Activated CD8-positive, alpha-beta memory T cell treated with anti-CD3 and anti-CD28 coated beads for 24 hours (primary cell): ENCODE measurements at regions not wholly inside any gene's neighbourhood (a gene's known extent, or its start where the extent isn't known, plus 50 kb on each side); places are given as distances from the start of the nearest gene placed in this dataset.
A peak's percentile ranks its signal among the peaks of the same experiment; 100 is the strongest.

Experiments
- DNase-seq: peaks from one replicate; pipeline ENCODE4 v3.0.0-alpha.2; 2020

- DNase-seq, result no peak
Measured at GRCh38 chr2:147097747-147098146, 747.1 kb upstream of the ACVR2A start.

- no peak for DNase-seq
Measured at GRCh38 chr2:147096671-147097070, 748.2 kb upstream of the ACVR2A start.

GRCh38 chr2:147095376-147095775 lies 749.5 kb upstream of the ACVR2A start:
- DNase-seq, result no peak

- no peak for DNase-seq
Measured at GRCh38 chr2:147094077-147094476, 750.8 kb upstream of the ACVR2A start.

DNA sequence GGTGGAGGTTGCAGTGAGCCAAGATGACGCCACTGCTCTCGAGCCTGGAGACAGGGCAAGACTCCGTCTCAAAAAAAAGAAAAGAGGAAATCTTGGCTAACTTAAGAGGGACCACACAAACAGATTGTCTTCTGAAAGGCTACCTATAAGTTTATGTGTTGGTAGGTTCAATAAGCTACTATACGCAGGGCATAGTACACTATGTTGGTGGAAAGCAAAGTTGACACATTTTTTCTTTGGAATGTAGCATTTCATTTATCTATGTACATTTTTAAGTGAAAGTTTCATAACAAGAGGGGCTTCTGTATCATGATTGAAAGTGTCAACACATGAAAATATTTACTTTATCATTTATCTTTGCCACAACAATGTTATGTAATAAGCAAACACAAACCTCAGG lies 752.6 kb upstream of the ACVR2A start:
- DNase-seq, result no peak

DNA sequence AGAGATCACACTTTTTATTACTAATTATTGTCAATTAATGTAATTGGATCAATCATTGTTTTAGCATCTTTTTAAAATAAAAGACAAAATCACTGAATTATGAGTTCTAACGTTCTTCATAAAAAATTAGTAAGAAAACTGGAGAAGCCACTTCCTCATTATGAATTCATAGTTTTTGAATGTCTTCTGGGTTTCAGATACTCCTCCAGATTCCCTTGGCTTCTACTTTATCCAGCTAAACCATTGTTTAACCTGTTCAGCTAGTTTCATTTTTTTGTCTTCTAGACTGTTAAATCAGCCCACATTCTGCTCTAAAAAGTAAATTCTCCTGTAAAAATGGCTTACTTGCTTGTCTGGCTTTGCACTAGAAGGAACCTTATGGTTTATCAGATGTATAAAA lies 753.4 kb upstream of the ACVR2A start:
- no peak for DNase-seq

DNA sequence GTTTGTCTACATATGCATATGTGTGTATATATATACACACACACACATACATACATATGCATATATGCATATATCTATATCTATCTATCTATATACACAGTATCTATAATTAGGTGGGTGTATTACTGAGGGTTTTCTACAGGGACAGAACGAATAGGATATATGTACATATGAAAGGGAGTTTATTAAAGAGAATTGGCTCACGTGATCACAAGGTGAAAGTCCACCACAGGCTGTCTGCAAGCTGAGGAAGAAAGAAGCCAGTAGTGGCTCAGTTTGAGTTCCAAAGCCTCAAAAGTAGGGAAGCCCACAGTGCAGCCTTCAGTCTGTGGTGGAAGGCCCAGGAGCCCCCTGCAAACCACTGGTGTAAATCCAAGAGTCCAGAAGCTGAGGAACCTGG lies 756.0 kb upstream of the ACVR2A start:
- DNase-seq, result no peak

DNA sequence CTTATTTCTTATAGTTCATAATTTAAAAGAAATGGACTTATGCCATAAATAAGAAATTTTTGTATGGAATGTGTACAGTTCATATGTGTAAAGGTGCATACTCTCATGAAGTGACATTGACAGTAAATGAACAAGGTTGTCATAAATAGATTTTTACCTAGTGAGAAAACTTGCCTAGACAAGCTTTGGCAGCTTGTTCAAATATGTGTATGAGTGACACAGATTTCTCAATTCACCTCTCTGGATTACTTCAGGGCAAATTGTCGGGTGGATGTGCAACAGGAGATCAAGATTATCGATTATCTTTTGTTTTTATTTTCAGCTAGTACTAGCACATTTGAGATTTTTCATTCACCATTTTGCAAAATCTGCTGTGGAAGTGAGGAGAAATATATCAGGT lies 758.1 kb upstream of the ACVR2A start:
- no peak for DNase-seq

DNA sequence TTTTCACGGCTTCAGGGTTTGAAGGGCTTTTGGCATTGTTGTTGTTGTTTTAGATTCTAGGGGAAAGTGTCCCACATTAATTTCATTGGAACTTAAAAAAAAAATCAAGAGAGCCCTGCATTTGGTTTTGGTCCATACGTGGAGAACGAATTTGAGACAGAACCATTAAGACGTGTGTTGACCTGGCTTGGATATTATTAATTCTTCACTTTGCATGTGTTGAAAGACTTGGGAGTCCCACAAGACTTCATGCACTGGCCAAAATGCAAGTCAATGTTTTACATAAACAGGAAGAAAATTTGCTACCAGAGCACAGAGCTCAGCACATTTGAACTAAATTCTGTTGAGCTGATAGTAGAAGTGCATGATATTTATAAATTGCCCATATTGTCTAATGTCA lies 761.2 kb upstream of the ACVR2A start:
- DNase-seq, result no peak

DNA sequence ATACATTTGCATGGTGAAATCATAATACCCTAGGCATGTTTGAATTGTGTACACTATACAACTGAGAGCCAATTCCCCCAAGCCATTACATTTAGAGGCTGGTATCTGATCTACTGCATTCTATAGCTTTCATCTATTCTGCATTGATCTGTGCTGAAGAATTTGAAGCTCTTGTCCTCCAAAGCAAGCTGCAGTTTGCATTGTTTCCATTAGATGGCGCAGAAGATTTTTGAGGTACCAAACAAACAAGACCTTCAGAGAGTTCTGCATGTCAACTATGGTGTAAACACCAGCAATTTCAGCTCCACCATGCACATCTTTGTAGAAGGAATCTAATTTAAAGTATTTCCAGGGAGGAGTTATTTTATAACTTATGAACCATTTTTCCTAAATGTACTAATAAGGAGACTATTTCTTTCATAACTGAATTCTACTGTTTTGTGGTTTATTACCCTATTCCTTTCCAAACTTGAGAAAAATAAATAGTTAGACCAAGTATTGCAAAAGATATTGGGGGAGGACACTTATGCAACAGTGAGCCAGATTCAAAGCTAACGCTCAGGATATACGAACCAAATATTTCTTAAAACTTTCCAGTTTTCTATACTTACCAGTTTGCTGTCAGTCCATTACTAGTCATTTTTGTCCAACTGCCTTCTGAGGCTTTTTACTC lies 761.8 kb upstream of the ACVR2A start:
- peak; percentile 58 for DNase-seq

GRCh38 chr2:147081831-147082230 lies 763.0 kb upstream of the ACVR2A start:
- no peak for DNase-seq

DNA sequence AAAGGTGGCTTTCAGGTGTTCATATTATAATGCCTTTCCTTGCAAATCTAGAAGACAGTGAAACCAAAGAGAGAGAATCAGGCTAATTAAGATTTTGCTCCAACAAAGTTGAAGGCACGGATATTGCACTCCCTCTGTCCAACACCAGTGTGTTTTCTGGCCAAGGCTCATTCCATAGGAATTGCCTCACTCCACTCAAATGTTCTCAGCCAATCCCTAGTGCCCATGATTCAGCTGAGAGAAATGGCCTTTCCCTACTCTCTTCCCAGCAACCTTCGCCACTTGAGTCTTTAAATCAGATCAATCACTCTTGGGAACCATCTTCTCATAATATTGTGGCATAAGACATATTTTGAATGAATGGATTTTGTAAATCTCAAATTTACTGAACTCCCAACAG lies 768.2 kb upstream of the ACVR2A start:
- no peak for DNase-seq

DNA sequence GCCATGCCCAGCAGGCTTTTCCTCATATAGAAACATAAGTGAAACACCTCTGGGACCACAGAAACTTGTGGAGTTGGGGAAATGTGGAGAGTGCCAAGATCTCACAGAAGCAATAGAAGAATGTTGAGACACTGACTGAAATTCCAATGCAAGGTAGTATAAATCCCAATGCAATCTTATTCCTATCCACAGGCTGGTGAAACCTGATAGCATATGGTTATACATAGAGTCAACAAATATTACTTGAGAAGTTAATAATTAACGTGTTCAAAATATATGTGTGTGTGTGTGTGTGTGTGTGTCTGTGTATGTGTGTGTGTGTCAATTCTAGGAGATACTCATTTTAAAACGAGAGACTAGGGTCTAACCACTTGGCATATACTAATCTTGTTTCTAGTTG lies 776.8 kb upstream of the ACVR2A start:
- DNase-seq, result no peak

DNA sequence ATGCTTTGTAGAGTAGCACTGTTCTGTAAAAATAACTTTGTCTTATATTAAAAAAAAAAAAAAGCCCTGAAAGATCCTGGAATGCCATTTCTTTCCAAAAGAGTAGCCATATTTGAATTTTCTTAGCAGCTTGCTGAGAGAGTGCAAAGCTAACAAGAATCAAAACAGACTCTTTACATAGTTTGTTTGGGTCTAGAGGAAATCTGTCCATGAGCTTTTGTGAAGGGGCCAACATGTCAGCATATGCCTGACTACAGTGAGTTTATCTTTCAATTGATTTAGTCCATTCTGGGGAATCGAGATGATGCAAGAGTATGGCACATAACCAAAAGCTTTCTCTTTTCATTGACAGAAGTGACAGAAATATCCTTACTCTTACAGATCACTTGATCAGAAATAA lies 777.7 kb upstream of the ACVR2A start:
- no peak for DNase-seq

GRCh38 chr2:147062073-147062472 lies 782.8 kb upstream of the ACVR2A start:
- no peak for DNase-seq

- no peak for DNase-seq
Measured at GRCh38 chr2:147061269-147061668, 783.6 kb upstream of the ACVR2A start.

- DNase-seq, result no peak
Measured at GRCh38 chr2:147057892-147058490, 786.8 kb upstream of the ACVR2A start.

DNA sequence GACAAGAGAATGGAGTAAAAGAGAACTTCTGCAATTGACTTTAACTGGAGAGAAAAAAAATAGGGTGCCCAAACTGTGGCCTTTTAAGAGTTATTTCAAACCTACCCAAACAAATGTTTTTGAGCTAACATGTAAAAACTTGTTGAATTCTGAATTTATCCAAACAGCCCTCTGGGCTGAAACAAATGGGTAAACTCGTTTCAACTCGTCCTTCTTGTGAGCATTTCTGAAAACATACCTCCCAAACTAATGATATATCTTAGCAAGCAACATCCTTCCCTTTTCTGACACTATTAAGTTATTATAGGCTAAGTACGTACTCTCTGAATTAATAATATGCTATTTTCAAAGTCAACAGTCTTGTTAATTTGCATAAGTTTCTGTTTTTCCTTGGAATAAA lies 793.0 kb upstream of the ACVR2A start:
- DNase-seq, result no peak

DNA sequence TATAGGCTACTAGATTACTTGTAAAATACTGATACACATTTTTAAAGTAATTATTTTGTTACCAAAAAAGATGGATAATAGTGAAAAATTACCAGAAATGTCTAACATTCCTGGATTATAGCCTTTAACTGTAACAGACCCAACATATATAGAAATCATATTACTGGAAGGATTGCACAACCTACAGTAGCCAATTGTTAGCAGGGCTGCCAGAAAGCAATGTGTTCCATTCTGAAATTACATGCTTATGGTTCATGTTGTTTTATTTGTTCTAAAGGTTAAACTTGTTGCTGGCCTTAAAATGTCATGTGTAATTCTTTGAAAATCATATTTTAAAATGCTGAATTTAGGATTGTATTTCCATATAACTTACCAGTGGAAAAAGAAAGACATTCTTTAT lies 793.6 kb upstream of the ACVR2A start:
- no peak for DNase-seq

GRCh38 chr2:147049957-147050356 lies 794.9 kb upstream of the ACVR2A start:
- DNase-seq, result no peak

DNA sequence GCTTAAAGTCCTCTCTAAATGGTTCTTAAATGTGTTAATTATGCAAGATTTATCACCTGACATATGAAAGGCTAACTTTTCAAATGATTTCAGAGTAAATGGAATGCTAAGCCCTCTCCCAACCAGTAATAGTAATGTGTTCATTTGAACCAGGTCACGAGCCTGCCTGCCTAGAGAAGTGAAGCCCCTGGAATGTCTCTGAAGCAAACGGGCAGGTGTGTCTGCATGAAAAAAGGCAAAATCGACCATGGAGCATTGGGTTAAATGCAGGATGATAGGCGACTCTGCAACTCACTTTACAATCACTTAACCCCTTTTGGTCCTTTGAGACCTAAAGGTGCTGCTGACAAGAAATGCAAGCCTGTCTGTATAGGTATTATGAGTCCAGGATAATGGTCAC lies 798.4 kb upstream of the ACVR2A start:
- DNase-seq, result no peak

DNA sequence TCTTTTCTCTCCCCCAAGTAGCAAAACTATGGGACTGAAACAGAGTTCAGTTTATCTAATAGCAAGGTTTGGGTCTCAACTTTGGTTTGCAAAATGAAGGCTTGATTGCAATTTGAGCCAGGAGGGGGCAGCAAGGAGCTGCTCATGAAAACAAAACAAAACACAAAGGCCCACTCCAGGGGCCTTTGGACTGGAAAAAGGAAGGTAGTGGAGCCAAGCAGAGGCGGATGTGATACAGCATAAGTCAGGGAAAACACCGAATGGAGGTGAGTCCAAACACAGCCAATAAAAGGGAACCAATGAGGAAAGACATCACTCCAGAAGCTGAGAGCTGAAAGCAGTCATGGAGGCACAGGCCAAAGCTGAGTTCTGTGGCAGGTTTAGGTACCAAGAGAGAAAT lies 799.7 kb upstream of the ACVR2A start:
- peak; percentile 68 for DNase-seq

GRCh38 chr2:147041121-147041494 lies 803.7 kb upstream of the ACVR2A start:
- no peak for DNase-seq

GRCh38 chr2:147040298-147041120 lies 804.3 kb upstream of the ACVR2A start:
- no peak for DNase-seq
